ENCODE measurements at regions not wholly inside any gene's neighbourhood (a gene's known extent, or its start where the extent isn't known, plus 50 kb on each side); places are given as distances from the start of the nearest gene placed in this dataset.

DNA sequence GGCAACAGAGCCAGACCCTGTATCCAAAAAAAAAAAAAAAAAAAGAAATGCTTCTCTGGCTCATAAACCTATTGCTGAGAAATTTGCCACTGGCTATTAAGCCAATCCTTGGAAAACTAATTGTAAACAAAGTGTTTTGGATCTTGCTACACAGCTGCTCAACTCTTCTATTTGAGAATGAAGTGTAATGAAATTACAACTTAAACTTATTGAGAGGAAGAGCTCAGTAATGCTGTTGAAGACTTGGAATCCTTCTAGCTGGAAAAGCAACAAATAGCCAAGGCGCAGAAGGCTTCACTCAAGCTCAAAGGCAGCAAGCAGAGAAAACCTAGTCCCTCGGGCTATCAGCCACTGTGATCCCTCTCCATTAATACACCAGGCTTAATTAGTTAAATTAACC is 99.6 kb upstream of the ZNF438 start:
- intact Hi-C loops (cut with DNase I), result loop anchor here in 5 of 10 donors (5.0 to 10.0 kb wide), 5 partner anchors 96 to 349 kb away; partner anchors contain the start of genes ZNF438 (in 5 of the 5) and ZEB1 (in 1 of the 5)
- 85 to 94% (median 90%) methylated on average over 2 of the region's 2 CpGs for WGBS, 4 donors

DNA sequence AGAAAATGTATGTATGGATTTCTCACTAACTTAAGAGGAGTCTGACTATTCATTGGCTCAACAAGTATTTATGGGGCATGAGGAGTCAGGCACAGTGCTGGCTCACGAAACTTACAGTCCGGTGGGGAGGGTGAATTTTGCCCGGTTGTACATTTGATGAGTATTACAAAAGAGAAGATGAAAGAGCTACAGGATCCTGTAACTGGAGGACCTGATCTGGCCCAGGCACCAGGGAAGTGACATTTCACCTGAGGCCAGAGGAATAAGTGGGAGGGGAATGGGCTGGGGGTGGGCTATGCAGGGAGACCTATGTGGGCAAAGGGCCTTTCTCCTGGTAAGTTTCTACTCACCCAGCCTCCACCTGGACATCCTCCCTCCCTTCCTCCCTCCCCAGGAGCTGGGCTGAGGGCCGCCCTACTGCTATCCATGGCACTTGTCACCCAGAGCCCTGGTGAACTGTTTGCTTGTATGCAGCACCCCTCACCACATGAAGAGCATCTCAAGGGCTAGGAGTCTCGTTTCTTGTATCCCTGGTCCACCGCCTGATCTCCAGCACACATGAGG is 101.1 kb upstream of the ZNF438 start:
- intact Hi-C loops (cut with DNase I), result loop anchor here in 5 of 10 donors (1.0 to 10.0 kb wide), 6 partner anchors 98 to 350 kb away; partner anchors contain the start of genes ZNF438 (in 5 of the 5) and ZEB1 (in 1 of the 5)
- ATAC-seq, result no peak
- H3K9me3 ChIP-seq, result no peaks in the 10 kb centered on the region
- no peaks in the 10 kb centered on the region for H3K36me3 ChIP-seq
- peak overlapping the region in 9 of 12 donors; percentile 80 to 94 (median 87) for H3K27ac ChIP-seq
- no peak for TF ChIP-seq POLR2A (IDR thresholded peaks at IDR 0.05)
- TF ChIP-seq, protein P1, sequence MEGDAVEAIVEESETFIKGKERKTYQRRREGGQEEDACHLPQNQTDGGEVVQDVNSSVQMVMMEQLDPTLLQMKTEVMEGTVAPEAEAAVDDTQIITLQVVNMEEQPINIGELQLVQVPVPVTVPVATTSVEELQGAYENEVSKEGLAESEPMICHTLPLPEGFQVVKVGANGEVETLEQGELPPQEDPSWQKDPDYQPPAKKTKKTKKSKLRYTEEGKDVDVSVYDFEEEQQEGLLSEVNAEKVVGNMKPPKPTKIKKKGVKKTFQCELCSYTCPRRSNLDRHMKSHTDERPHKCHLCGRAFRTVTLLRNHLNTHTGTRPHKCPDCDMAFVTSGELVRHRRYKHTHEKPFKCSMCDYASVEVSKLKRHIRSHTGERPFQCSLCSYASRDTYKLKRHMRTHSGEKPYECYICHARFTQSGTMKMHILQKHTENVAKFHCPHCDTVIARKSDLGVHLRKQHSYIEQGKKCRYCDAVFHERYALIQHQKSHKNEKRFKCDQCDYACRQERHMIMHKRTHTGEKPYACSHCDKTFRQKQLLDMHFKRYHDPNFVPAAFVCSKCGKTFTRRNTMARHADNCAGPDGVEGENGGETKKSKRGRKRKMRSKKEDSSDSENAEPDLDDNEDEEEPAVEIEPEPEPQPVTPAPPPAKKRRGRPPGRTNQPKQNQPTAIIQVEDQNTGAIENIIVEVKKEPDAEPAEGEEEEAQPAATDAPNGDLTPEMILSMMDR (IDR thresholded peaks at IDR 0.05), result no peak
- peak in 1 of 5 donors; percentile 18 for DNase-seq
- H3K4me3 ChIP-seq, result no peak overlapping the region
- 90 to 96% (median 94%) methylated on average over 6 of the region's 6 CpGs for WGBS, 4 donors
- no peaks in the 10 kb centered on the region for H3K27me3 ChIP-seq
- H3K4me1 ChIP-seq, result peaks cover 0 to 60% (median 18%) of the 10 kb centered on the region in 12 donors

More for the DNA sequence above, 99.6 kb upstream of the ZNF438 start:
- Histone ChIP-seq H3K9me3 (no peaks in the 10 kb centered on the region), H3K27me3 (no peaks in the 10 kb centered on the region), H3K36me3 (no peaks in the 10 kb centered on the region), H3K27ac (peak overlapping the region in 1 of 12 donors; percentile 5), H3K4me1 (peaks cover 0 to 49% (median 18%) of the 10 kb centered on the region in 12 donors), H3K4me3 (no peak overlapping the region)
- ATAC-seq (no peak), DNase-seq (no peak)
- TF ChIP-seq, protein P1 (IDR thresholded peaks at IDR 0.05), result no peak
- TF ChIP-seq POLR2A (IDR thresholded peaks at IDR 0.05), result no peak

DNA sequence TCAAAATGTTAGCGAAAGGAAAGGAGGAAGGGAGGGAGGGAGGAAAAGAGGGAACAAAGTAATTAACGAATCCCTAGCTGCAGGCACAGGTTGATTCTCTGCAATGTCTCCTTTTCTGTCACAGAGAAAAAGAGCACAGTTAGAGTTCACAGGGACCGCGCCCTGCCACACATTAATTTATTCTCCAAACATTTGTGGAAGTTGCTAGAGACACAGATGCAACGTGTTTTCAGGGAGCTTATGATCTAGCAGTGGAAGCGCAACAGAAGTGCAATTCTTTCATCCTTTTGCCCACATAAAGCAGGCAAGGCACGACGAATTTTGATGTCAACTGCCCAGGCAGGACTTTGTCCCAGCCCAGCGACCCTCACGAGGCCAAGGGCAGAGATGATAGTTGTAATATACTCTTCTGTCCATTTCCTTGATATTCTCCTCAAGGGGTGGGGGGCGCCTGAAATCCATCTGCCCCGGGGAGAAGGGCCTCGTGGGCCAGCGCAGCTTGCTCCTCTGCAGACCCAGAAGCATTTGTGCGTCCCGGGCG is 101.7 kb upstream of the ZNF438 start:
- peak overlapping the region; percentile 52 to 94 (median 86) for H3K27ac ChIP-seq
- ATAC-seq, result no peak
- TF ChIP-seq POLR2A (IDR thresholded peaks at IDR 0.05), result peak in 1 of 2 donors; percentile 51
- TF ChIP-seq, protein P1 (IDR thresholded peaks at IDR 0.05), result no peak
- H3K4me1 ChIP-seq, result peaks cover 0 to 60% (median 18%) of the 10 kb centered on the region in 12 donors
- no peaks in the 10 kb centered on the region for H3K36me3 ChIP-seq
- no peak for DNase-seq
- no peaks in the 10 kb centered on the region for H3K27me3 ChIP-seq
- H3K4me3 ChIP-seq, result peak overlapping the region in 10 of 12 donors; percentile 28 to 66 (median 52)
- 36 to 42% (median 38%) methylated on average over 17 of the region's 17 CpGs for WGBS, 4 donors
- no peaks in the 10 kb centered on the region for H3K9me3 ChIP-seq
- intact Hi-C loops (cut with DNase I), result loop anchor here in 5 of 10 donors (1.0 to 10.0 kb wide), 6 partner anchors 99 to 351 kb away; partner anchors contain the start of genes ZNF438 (in 5 of the 5) and ZEB1 (in 1 of the 5)

DNA sequence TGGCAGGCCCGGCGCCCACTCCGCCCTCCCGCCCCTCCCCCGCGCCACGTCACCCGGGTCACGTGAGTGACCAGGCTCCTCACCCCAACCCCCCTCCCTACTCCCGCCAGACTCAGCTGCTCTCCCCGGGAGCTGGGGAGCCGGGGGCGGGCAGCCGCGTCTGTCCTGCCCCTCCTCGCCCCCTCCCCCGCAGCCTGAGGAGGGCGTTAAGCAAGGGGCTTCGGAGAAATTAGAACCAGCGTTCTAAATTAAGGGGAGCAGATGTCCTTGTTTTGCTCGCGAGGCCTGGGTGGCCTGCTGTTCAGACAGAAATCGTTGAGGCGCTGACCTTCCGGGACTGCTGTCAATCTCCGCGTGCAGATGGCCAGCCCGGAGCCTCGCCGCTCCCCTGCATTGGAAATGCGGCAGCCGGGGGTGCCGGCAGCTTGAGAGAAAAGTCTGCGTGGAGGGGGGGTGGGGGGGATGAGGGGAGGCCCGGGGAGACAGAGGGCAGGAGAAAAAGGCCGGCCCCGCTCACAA is 102.2 kb upstream of the ZNF438 start:
- no peaks in the 10 kb centered on the region for H3K36me3 ChIP-seq
- TF ChIP-seq, protein P1 (IDR thresholded peaks at IDR 0.05), result no peak
- peak in 1 of 2 donors; percentile 39 for TF ChIP-seq POLR2A (IDR thresholded peaks at IDR 0.05)
- peaks cover 0 to 55% (median 18%) of the 10 kb centered on the region in 12 donors for H3K4me1 ChIP-seq
- H3K9me3 ChIP-seq, result no peaks in the 10 kb centered on the region
- peak overlapping the region; percentile 52 to 95 (median 88) for H3K27ac ChIP-seq
- WGBS, 4 donors, result 0 to 4% (median 1%) methylated on average over 13 to 37 of the region's 37 CpGs
- peak overlapping the region; percentile 1 to 66 (median 50) for H3K4me3 ChIP-seq
- ATAC-seq (peak; percentile 88 to 94 (median 92)), DNase-seq (peak; percentile 88 to 92 (median 90))
- no peaks in the 10 kb centered on the region for H3K27me3 ChIP-seq
- intact Hi-C loops (cut with DNase I), result loop anchor here in 5 of 10 donors (1.0 to 10.0 kb wide), 6 partner anchors 99 to 352 kb away; partner anchors contain the start of genes ZNF438 (in 5 of the 5) and ZEB1 (in 1 of the 5)

Data from heart left ventricle (tissue), 16 donors.